Sigmoid colon (tissue), 6 donors: ENCODE measurements at regions not wholly inside any gene's neighbourhood (a gene's known extent, or its start where the extent isn't known, plus 50 kb on each side); places are given as distances from the start of the nearest gene placed in this dataset.

Source experiments
- DNase-seq: peaks from one replicate; pipeline ENCODE4 v3.0.0-alpha.2; 2019
- H3K27ac ChIP-seq, 4 donors: fragments of 200-600 bp; sonication (generic); one replicate each; pipeline ENCODE4 v1.5.1; 2016 to 2019; ENCODE audit warnings: mild to moderate bottlenecking in 1 of 4
- H3K27me3 ChIP-seq, 3 donors: fragments of 200-600 bp; sonication (generic); one replicate each; pipeline ENCODE4 v1.5.1; 2019; ENCODE audit warnings: mild to moderate bottlenecking in 1 of 3
- H3K36me3 ChIP-seq, 4 donors: fragments of 200-600 bp; sonication (generic); one replicate each; pipeline ENCODE4 v1.5.1; 2016 to 2019
- H3K4me1 ChIP-seq, 4 donors: fragments of 200-600 bp; sonication (generic); one replicate each; pipeline ENCODE4 v1.5.1; 2017 to 2019
- H3K4me3 ChIP-seq, 4 donors: fragments of 200-600 bp; sonication (generic); one replicate each; pipeline ENCODE4 v1.5.1; 2017 to 2019; ENCODE audit warnings: mild to moderate bottlenecking in 2 of 4, moderate library complexity in 1 of 4
- H3K9me3 ChIP-seq, 4 donors: fragments of 200-600 bp in 3 of 4; sonication (generic) in 3 of 4; one replicate each; pipeline versions ENCODE4 v1.5.1 to v1.6.1; 2013 to 2019
- EP300 ChIP-seq, 4 donors: sonication (generic); formaldehyde crosslinking; IDR thresholded peaks; one replicate each; pipeline ENCODE4 v1.6.1; 2017; ENCODE audit warnings: antibody characterized with exemption in 4 of 4
- POLR2A ChIP-seq, 2 donors: fragments of 450-650 bp; IDR thresholded peaks; one replicate each; pipeline ENCODE4 v1.6.1; 2016; ENCODE audit warnings: antibody characterized with exemption in 2 of 2, mild to moderate bottlenecking in 2 of 2, moderate library complexity in 2 of 2
- POLR2AphosphoS5 ChIP-seq, 4 donors: sonication (generic); formaldehyde crosslinking; IDR thresholded peaks; one replicate each; pipeline ENCODE4 v1.6.1; 2017; ENCODE audit warnings: antibody characterized with exemption in 4 of 4
- WGBS, 2 donors: extraction: QIAGEN DNeasy Blood & Tissue Kit; methylation state at CpG; one replicate each; pipeline ENCODE4 v1.1.7; 2013; 5-methylcytosine and 5-hydroxymethylcytosine counted together
- intact Hi-C: fragments of 100-400 bp; cut with DNase I; formaldehyde crosslinking; loops from one replicate; pipeline ENCODE4 v1.15.1; 2023
- TF ChIP-seq, protein P1 (sequence below), 4 experiments: fragments of 450-650 bp in 3 of 4; fragments of 200-600 bp in 1 of 4; IDR thresholded peaks; one replicate each; pipeline ENCODE4 v1.5.1; 2016 to 2019; ENCODE audit warnings: antibody characterized with exemption in 4 of 4, mild to moderate bottlenecking in 3 of 4, moderate library complexity in 2 of 4
- donor health status: healthy with polysubstance abuse.
- donor health status: healthy.

DNA sequence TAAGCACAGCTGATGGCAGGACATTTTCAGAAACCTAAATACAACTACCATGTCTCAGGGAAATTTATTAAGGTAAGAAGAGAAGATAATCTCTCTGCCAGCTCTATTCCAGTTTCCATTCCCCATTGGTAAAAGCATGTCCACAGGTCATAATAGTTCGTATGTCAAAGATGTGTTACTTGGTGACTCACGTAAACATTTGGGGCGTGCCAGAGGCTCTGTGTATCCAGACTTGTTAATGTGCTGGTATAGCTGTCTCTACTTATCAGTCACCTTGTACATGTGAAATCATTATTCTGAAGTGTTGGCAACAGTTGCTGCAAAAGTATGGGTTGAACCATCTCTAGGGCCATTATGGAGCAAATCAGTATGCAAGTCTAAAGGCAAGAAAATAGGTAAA lies 1345.1 kb downstream of the SUCLG1 start:
- Histone ChIP-seq H3K4me1 (no peaks in the 10 kb centered on the region), H3K4me3 (no peak overlapping the region), H3K27ac (no peak overlapping the region), H3K9me3 (no peaks in the 10 kb centered on the region), H3K36me3 (no peaks in the 10 kb centered on the region), H3K27me3 (no peaks in the 10 kb centered on the region)
- DNase-seq: no peak
- TF ChIP-seq POLR2AphosphoS5 (IDR thresholded peaks at IDR 0.05) (no peak), POLR2A (IDR thresholded peaks at IDR 0.05) (no peak), EP300 (IDR thresholded peaks at IDR 0.05) (no peak)
- TF ChIP-seq, protein P1, sequence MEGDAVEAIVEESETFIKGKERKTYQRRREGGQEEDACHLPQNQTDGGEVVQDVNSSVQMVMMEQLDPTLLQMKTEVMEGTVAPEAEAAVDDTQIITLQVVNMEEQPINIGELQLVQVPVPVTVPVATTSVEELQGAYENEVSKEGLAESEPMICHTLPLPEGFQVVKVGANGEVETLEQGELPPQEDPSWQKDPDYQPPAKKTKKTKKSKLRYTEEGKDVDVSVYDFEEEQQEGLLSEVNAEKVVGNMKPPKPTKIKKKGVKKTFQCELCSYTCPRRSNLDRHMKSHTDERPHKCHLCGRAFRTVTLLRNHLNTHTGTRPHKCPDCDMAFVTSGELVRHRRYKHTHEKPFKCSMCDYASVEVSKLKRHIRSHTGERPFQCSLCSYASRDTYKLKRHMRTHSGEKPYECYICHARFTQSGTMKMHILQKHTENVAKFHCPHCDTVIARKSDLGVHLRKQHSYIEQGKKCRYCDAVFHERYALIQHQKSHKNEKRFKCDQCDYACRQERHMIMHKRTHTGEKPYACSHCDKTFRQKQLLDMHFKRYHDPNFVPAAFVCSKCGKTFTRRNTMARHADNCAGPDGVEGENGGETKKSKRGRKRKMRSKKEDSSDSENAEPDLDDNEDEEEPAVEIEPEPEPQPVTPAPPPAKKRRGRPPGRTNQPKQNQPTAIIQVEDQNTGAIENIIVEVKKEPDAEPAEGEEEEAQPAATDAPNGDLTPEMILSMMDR (IDR thresholded peaks at IDR 0.05): no peak
- intact Hi-C loops: no loop called here
- 85 to 96% methylated on average over 3 of the region's 3 CpGs for WGBS, 2 donors

DNA sequence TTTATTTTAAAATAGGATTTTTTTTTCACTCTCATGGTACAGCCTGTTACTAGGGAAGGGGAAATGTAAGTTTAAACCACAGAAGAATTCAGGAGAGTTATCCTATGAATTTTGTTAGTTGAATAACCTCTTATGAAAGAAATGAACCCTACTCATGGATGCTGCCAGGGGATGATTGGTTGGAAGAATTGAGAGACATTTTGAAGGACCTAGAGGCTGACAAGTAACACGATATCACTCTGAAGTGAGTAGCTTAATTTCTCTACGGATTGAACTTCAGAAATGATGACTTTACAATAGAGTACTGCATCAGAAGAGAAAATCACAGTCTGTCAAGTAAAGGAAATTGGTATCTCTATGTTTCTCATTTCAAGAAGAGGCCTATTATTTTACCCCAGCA lies 1346.2 kb downstream of the SUCLG1 start:
- intact Hi-C loops: no loop called here

DNA sequence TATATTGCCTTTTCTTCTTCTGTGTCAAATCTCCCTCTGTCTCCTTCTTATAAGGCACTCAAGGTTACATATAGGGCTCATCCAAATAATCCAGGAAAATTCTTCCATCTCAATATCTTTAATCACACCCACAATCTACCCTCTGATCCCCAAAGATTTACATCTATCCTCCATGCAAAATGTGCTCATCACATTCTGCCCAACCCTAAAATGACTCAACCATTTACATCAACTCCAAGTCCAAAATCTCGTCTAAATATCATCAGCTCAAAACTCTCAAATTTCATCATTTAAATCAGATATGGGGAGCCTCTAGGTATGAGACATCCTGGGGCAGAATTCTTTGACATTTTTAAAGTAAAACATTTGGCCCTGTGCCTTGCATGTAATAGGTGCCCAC lies 1349.8 kb downstream of the SUCLG1 start:
- no peak overlapping the region for H3K27ac ChIP-seq
- H3K27me3 ChIP-seq: no peaks in the 10 kb centered on the region
- no peaks in the 10 kb centered on the region for H3K9me3 ChIP-seq
- 85% methylated on average over 1 of the region's 1 CpG for WGBS, 2 donors
- no peak for DNase-seq
- intact Hi-C loops: no loop called here
- H3K4me3 ChIP-seq: no peak overlapping the region
- no peak for TF ChIP-seq POLR2AphosphoS5 (IDR thresholded peaks at IDR 0.05)
- no peak for TF ChIP-seq POLR2A (IDR thresholded peaks at IDR 0.05)
- TF ChIP-seq, protein P1 (IDR thresholded peaks at IDR 0.05): no peak
- TF ChIP-seq EP300 (IDR thresholded peaks at IDR 0.05): no peak
- no peaks in the 10 kb centered on the region for H3K36me3 ChIP-seq
- no peaks in the 10 kb centered on the region for H3K4me1 ChIP-seq

More for the DNA sequence above, 1346.2 kb downstream of the SUCLG1 start:
- no peaks in the 10 kb centered on the region for H3K36me3 ChIP-seq
- no peaks in the 10 kb centered on the region for H3K27me3 ChIP-seq
- no peak for DNase-seq
- no peak overlapping the region for H3K27ac ChIP-seq
- 88% methylated on average over 2 of the region's 2 CpGs for WGBS, 2 donors
- no peak overlapping the region for H3K4me3 ChIP-seq
- no peaks in the 10 kb centered on the region for H3K9me3 ChIP-seq
- H3K4me1 ChIP-seq: no peaks in the 10 kb centered on the region
- TF ChIP-seq, protein P1 (IDR thresholded peaks at IDR 0.05): no peak
- TF ChIP-seq POLR2A (IDR thresholded peaks at IDR 0.05) (no peak), POLR2AphosphoS5 (IDR thresholded peaks at IDR 0.05) (no peak), EP300 (IDR thresholded peaks at IDR 0.05) (no peak)

DNA sequence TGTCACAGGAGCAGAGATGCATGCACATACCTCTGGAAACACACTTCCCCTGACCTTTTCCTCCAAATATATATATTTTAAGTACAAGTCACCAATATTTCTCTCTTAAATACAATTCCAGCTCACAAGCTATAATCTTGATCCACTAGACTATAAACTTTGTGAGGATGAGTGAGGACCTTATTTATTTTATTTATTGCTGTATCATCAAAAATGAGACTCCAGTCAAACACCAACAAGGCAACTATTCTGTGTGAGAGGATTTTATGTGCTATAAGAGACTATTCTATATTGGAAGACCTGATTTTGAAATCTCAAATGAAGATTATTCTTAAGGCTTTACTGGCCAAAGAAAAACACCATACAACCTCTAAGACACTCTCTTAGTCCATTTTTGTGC lies 1352.2 kb downstream of the SUCLG1 start:
- Histone ChIP-seq H3K27ac (no peak overlapping the region), H3K4me3 (no peak overlapping the region), H3K9me3 (no peaks in the 10 kb centered on the region), H3K27me3 (no peaks in the 10 kb centered on the region), H3K36me3 (no peaks in the 10 kb centered on the region), H3K4me1 (peaks cover 0 to 9% (median 3%) of the 10 kb centered on the region in 4 donors)
- intact Hi-C loops: no loop called here
- TF ChIP-seq EP300 (IDR thresholded peaks at IDR 0.05) (no peak), POLR2AphosphoS5 (IDR thresholded peaks at IDR 0.05) (no peak)
- DNase-seq: no peak

DNA sequence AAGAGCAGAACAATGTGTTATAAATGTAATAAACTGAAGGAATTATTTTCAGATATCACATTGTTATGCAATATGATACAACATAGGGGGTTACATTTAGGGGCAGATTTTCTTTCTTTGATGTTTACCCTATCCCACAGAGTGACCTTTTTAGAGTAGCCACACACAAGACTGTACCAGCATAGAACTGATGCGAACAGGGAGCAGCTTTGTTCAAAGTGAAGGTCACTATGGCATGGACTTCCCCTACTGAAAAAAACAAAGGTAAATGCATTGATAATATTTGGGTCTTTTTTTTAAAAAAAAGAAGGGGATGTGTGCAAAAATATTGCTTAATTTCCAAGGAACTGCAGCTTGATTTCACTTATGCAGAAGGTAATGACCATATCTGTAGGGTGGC lies 1354.9 kb downstream of the SUCLG1 start:
- no peaks in the 10 kb centered on the region for H3K27me3 ChIP-seq
- no peak overlapping the region for H3K4me3 ChIP-seq
- H3K36me3 ChIP-seq: no peaks in the 10 kb centered on the region
- intact Hi-C loops: no loop called here
- H3K9me3 ChIP-seq: no peaks in the 10 kb centered on the region
- H3K27ac ChIP-seq: no peak overlapping the region
- 95 to 97% methylated on average over 1 of the region's 1 CpG for WGBS, 2 donors
- no peak for DNase-seq
- TF ChIP-seq POLR2AphosphoS5 (IDR thresholded peaks at IDR 0.05) (no peak), EP300 (IDR thresholded peaks at IDR 0.05) (no peak), POLR2A (IDR thresholded peaks at IDR 0.05) (no peak)
- TF ChIP-seq, protein P1 (IDR thresholded peaks at IDR 0.05): no peak
- peaks cover 0 to 9% (median 3%) of the 10 kb centered on the region in 4 donors for H3K4me1 ChIP-seq
